CD4-positive, CD25-positive, alpha-beta regulatory T cell (primary cell): ENCODE measurements at regions not wholly inside any gene's neighbourhood (a gene's known extent, or its start where the extent isn't known, plus 50 kb on each side); places are given as distances from the start of the nearest gene placed in this dataset.
"Not testable (repeated sequence)": the region's sequence is repeated elsewhere in the genome, so short reads cannot be mapped to it uniquely, and the experiment has no call there.

ENCODE experiments used
- ATAC-seq, 2 donors: fragments of 150-1000 bp; cut with Tn5 transposase; one replicate each; pipeline ENCODE4 v1.10.0; 2021; ENCODE audit warnings: low read depth in 2 of 2, moderate number of reproducible peaks in 2 of 2, moderate library complexity in 1 of 2
- DNase-seq, 3 donors: peaks; one replicate each; pipeline versions ENCODE4 v3.0.0 to v3.0.0-alpha.2; 2012 to 2022; ENCODE audit warnings: mixed read lengths in 1 of 3
- H3K27ac ChIP-seq: one replicate; pipeline ENCODE4 v1.7.0; 2013; ENCODE audit warnings: mild to moderate bottlenecking, low read length; ENCODE audit not compliant: insufficient read depth, poor library complexity, severe bottlenecking
- H3K27me3 ChIP-seq: one replicate; pipeline ENCODE4 v1.7.0; 2013; ENCODE audit warnings: low read length; ENCODE audit not compliant: control insufficient read depth, insufficient read depth
- H3K36me3 ChIP-seq: one replicate; pipeline ENCODE4 v1.7.0; 2013; ENCODE audit warnings: mild to moderate bottlenecking, low read length, moderate library complexity; ENCODE audit not compliant: control insufficient read depth, insufficient read depth
- H3K4me1 ChIP-seq: 2 replicates; pipeline ENCODE4 v1.7.0; 2013; ENCODE audit warnings: mild to moderate bottlenecking, low read length; ENCODE audit not compliant: insufficient read depth, control insufficient read depth, poor library complexity, severe bottlenecking
- H3K4me3 ChIP-seq: one replicate; pipeline ENCODE4 v1.7.0; 2013; ENCODE audit warnings: low read depth, mild to moderate bottlenecking, low read length, moderate library complexity
- H3K9me3 ChIP-seq, 2 experiments: 1 replicate in 1 of 2; 2 replicates in 1 of 2; pipeline ENCODE4 v1.7.0; 2013; ENCODE audit warnings: low read length in 2 of 2, mild to moderate bottlenecking in 1 of 2, moderate library complexity in 1 of 2; ENCODE audit not compliant: control insufficient read depth in 2 of 2
- H3K27ac Mint-ChIP-seq, 3 donors: one replicate each; pipeline ENCODE4 v1.8.0; 2020 to 2022; ENCODE audit warnings: mild to moderate bottlenecking in 3 of 3, mixed read lengths in 3 of 3, moderate library complexity in 2 of 3
- H3K27me3 Mint-ChIP-seq: one replicate; pipeline ENCODE4 v1.8.0; 2022; ENCODE audit warnings: mild to moderate bottlenecking, mixed read lengths
- H3K36me3 Mint-ChIP-seq: one replicate; pipeline ENCODE4 v1.8.0; 2020; ENCODE audit warnings: mixed read lengths
- H3K4me1 Mint-ChIP-seq, 4 donors: one replicate each; pipeline ENCODE4 v1.8.0; 2020 to 2022; ENCODE audit warnings: mixed read lengths in 4 of 4, mild to moderate bottlenecking in 1 of 4
- H3K4me3 Mint-ChIP-seq, 4 donors: one replicate each; pipeline ENCODE4 v1.8.0; 2020 to 2022; ENCODE audit warnings: mild to moderate bottlenecking in 4 of 4, mixed read lengths in 4 of 4, moderate library complexity in 3 of 4
- H3K9me3 Mint-ChIP-seq, 7 donors: one replicate each; pipeline ENCODE4 v1.8.0; 2020 to 2022; ENCODE audit warnings: mixed read lengths in 7 of 7, mild to moderate bottlenecking in 3 of 7, moderate library complexity in 2 of 7

DNA sequence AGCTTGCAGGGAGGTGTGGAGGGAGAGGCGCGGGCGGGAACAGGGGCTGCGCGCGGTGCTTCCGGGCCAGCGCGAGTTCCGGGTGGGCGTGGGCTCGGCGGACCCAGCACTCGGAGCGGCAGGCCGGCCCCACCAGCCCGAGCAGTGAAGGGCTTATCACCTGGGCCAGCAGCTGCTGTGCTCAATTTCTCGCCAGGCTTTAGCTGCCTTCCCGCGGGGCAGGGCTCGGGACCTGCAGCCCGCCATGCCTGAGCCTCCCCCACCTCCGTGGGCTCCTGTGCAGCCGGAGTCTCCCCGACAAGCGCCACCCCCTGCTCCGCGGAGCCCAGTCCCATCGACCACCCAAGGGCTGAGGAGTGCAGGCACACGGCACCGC, 102.2 kb upstream of the ETV6 start:
- H3K27me3 Mint-ChIP-seq, H3K36me3 ChIP-seq, H3K4me3 Mint-ChIP-seq, H3K4me3 ChIP-seq, H3K36me3 Mint-ChIP-seq, H3K9me3 ChIP-seq, ATAC-seq, H3K27me3 ChIP-seq, H3K9me3 Mint-ChIP-seq: not testable (repeated sequence)
- H3K27ac ChIP-seq, result peak overlapping the region; percentile 81
- peak in 1 of 3 donors; percentile 21 for DNase-seq
- H3K4me1 ChIP-seq, result peaks cover 29% of the 10 kb centered on the region
- peak overlapping the region; percentile 56 to 94 (median 87) for H3K27ac Mint-ChIP-seq
- H3K4me1 Mint-ChIP-seq, result peaks cover 12 to 46% (median 20%) of the 10 kb centered on the region in 4 donors

DNA sequence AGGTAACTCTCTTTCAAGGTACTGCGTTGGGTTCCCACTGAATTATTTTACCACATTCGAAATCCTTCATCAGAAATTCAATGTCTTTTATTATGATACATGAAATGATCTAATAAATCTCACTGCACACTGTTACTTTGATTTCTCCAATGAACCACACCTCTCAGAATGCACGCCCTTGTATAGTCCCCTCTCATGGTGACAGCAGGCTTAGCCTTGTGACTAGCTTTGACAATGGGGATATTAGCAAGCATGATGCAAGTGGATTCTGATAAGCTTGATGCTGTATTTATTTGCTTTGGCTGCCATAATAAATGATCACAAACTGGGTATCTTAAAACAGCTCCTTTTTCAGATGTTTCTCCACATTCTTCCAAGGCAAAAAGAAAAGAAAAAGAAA, 100.4 kb upstream of the ETV6 start:
- DNase-seq (no peak), ATAC-seq (no peak)
- no peak overlapping the region for H3K4me3 ChIP-seq
- no peaks in the 10 kb centered on the region for H3K9me3 Mint-ChIP-seq
- no peaks in the 10 kb centered on the region for H3K27me3 ChIP-seq
- no peaks in the 10 kb centered on the region for H3K9me3 ChIP-seq
- no peak overlapping the region for H3K4me3 Mint-ChIP-seq
- no peaks in the 10 kb centered on the region for H3K36me3 Mint-ChIP-seq
- H3K4me1 Mint-ChIP-seq, result peaks cover 16 to 40% (median 21%) of the 10 kb centered on the region in 4 donors
- no peak overlapping the region for H3K27ac Mint-ChIP-seq
- peaks cover 28% of the 10 kb centered on the region for H3K4me1 ChIP-seq
- peaks cover 10% of the 10 kb centered on the region for H3K27me3 Mint-ChIP-seq
- no peaks in the 10 kb centered on the region for H3K36me3 ChIP-seq
- no peak overlapping the region for H3K27ac ChIP-seq

DNA sequence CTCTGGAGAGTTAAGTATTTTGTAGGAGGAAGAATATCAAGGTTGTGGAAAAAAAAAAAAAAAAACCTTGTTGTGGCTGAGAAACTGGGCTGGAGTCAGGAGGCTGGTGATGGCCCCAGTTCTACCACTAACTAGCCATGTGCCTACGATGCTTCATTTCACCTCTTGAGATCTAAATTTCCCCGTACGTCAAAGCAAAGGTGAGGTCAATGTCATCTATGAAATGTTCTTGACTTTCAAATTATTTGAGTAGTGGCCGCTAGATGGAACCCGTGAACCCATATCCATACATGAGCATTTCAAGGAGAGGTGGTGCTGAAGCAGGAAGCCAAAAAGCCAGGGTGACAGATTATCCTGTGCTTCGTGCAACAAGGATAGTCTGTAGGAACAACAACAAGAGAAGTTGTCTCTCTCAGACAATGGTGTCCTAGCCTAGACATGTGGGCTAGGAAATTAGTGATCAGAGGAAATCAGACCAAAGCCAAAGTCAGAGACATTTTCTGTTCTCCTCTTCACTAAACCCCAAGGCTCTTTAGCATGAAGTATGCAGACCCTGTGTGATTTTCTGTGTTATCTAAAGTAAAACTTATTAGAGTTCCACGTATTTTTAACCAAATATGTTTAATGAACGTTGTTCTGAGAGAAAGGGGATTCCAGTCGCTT, 95.5 kb upstream of the ETV6 start:
- H3K4me3 Mint-ChIP-seq, result no peak overlapping the region

DNA sequence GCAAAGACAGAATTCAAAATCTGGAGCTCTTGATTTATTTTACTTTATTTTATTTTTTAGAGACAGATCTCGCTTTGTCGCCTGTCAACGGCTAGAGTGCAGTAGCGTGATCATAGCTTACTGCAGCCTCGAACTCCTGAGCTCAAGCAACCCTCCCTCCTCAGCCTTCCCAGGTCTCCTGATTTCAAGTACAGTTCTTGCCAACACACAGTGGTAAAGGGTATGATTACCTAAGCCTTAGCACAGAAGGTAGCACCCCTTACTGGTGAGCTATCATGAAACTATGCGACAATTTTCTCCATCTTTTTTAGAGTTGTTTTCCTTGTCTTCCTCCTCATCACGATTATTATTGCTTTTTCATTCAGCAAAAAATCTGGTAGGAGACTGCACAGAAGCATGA, 94.3 kb upstream of the ETV6 start:
- ATAC-seq (no peak), DNase-seq (no peak)
- no peaks in the 10 kb centered on the region for H3K9me3 Mint-ChIP-seq
- peaks cover 18% of the 10 kb centered on the region for H3K27me3 Mint-ChIP-seq
- Histone ChIP-seq H3K4me1 (no peaks in the 10 kb centered on the region), H3K36me3 (no peaks in the 10 kb centered on the region), H3K27me3 (peaks cover 5% of the 10 kb centered on the region), H3K27ac (no peak overlapping the region), H3K4me3 (no peak overlapping the region), H3K9me3 (no peaks in the 10 kb centered on the region)
- no peak overlapping the region for H3K4me3 Mint-ChIP-seq
- H3K4me1 Mint-ChIP-seq, result peaks cover 5 to 14% (median 10%) of the 10 kb centered on the region in 4 donors
- no peak overlapping the region for H3K27ac Mint-ChIP-seq
- H3K36me3 Mint-ChIP-seq, result no peaks in the 10 kb centered on the region

More for the DNA sequence above, 95.5 kb upstream of the ETV6 start:
- no peaks in the 10 kb centered on the region for H3K9me3 Mint-ChIP-seq
- H3K4me1 Mint-ChIP-seq, result peaks cover 5 to 14% (median 10%) of the 10 kb centered on the region in 4 donors
- Histone ChIP-seq H3K9me3 (no peaks in the 10 kb centered on the region), H3K27me3 (peaks cover 5% of the 10 kb centered on the region), H3K4me1 (no peaks in the 10 kb centered on the region), H3K36me3 (no peaks in the 10 kb centered on the region), H3K4me3 (no peak overlapping the region), H3K27ac (no peak overlapping the region)
- peak; percentile 63 to 68 for ATAC-seq
- H3K27me3 Mint-ChIP-seq, result peaks cover 11% of the 10 kb centered on the region
- no peak overlapping the region for H3K27ac Mint-ChIP-seq
- H3K36me3 Mint-ChIP-seq, result no peaks in the 10 kb centered on the region
- DNase-seq, result peak; percentile 14 to 81 (median 48)

DNA sequence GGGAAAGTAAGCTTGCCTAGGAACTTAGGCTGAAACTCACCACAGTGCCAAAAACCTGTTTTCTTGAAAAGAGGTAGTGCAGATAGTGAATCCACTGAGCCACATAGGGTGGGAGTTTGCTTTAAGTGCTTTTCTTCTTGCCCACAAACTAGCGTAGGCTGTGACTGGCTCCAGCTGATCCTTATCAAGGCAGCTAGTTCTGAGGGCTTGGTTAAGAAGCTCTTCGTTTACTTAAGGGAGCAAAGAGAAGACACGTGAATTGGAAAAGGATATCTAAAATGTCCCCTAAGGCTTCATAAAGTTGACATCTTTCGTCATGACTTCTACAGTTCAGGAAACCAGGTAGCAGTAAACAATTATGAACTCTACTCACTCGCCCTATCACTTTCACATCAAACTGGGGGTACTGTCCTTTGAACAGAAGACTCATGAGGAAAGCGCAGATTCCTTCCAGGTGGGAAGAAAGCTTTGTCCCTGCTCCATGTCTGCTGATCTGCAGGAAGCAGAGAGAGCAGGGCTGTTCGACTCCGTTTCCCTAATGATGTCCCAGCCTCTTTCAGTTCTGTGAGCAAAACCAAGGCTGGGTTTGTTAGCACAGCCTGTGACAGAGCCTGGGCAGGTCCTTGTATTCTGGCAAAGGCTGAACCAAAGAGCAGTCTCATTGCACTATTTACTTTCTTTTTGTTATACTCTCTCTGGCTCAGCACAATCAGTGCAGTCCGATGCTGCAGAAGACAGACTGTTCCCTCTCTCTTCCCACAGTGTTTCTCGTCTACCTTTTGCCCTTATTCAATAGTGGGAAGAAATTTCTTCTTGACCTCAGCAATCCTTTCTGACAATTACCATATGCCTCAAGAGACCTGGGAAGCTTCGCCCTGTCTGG, 93.5 kb upstream of the ETV6 start:
- Histone ChIP-seq H3K9me3 (no peaks in the 10 kb centered on the region), H3K4me1 (no peaks in the 10 kb centered on the region), H3K27ac (no peak overlapping the region), H3K27me3 (peaks cover 5% of the 10 kb centered on the region), H3K4me3 (peak overlapping the region; percentile 8), H3K36me3 (no peaks in the 10 kb centered on the region)
- Mint-ChIP-seq H3K4me1 (peaks cover 5 to 14% (median 10%) of the 10 kb centered on the region in 4 donors), H3K36me3 (no peaks in the 10 kb centered on the region), H3K27me3 (peaks cover 21% of the 10 kb centered on the region), H3K4me3 (peak overlapping the region in 1 of 4 donors; percentile 47), H3K9me3 (no peaks in the 10 kb centered on the region), H3K27ac (no peak overlapping the region)
- DNase-seq (no peak), ATAC-seq (no peak)

DNA sequence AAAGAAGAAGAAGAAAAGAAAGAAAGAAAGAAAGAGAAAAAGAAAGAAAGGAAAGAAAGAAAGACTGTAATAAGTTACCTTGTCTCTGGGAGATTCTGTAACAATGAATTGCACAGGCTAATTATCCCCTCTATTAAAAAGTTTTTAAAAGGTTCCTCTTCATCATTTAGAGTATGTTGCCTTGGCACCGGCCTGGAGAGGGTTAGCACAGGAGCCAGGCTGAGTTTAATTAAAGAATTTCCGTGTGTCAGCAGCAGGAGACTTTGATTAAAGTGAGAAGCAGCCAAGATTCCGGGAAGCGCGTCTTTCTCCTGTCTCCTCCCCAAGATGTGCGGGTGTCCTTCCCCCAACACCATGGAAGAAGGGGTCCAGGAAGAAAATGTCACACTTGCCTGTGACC, 92.8 kb upstream of the ETV6 start:
- ATAC-seq (no peak), DNase-seq (no peak)
- no peaks in the 10 kb centered on the region for H3K9me3 ChIP-seq
- H3K27me3 Mint-ChIP-seq, result peaks cover 21% of the 10 kb centered on the region
- H3K27ac Mint-ChIP-seq, result no peak overlapping the region
- no peak overlapping the region for H3K27ac ChIP-seq
- no peaks in the 10 kb centered on the region for H3K4me1 ChIP-seq
- no peaks in the 10 kb centered on the region for H3K36me3 Mint-ChIP-seq
- H3K9me3 Mint-ChIP-seq, result no peaks in the 10 kb centered on the region
- peaks cover 5 to 14% (median 10%) of the 10 kb centered on the region in 4 donors for H3K4me1 Mint-ChIP-seq
- no peaks in the 10 kb centered on the region for H3K36me3 ChIP-seq
- no peak overlapping the region for H3K4me3 Mint-ChIP-seq
- no peak overlapping the region for H3K4me3 ChIP-seq
- H3K27me3 ChIP-seq, result peaks cover 5% of the 10 kb centered on the region

DNA sequence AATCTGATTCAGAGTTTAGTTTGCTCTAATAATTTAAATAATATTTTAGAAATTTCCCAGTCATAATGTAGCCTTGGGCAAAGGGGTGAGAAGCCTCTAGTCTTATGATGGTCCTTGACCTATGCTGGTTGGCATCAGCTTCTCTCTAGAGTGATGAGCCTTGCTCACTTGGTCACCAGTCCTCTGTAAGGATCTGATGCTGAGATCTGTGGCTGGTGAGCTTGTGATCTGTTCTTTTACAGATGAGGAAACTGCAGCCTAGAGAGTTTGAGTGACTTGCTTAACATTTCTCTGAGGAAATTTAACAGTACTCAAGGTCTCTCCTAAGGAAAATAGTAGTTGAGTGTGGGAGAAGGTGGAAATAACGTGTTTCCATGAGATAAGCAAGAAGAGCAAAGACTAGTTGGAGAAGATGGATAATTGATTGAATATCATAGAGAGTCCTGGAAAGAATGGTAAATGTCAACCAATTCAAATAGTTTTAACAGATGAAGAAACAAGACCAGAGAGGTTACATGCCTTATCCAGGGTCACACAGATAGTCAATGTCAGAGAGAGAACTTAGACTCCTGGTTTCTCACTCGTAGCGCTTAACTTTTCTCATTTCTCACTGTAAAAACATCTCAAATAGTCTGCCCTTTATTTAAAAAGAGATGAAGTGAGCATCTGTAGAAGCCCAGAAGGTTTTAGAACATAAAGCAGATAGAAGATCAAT, 89.7 kb upstream of the ETV6 start:
- Histone ChIP-seq H3K4me3 (no peak overlapping the region), H3K27ac (no peak overlapping the region), H3K4me1 (no peaks in the 10 kb centered on the region), H3K27me3 (peaks cover 5% of the 10 kb centered on the region), H3K36me3 (no peaks in the 10 kb centered on the region), H3K9me3 (no peaks in the 10 kb centered on the region)
- Mint-ChIP-seq H3K4me3 (no peak overlapping the region), H3K27ac (no peak overlapping the region), H3K4me1 (peaks cover 0 to 8% (median 3%) of the 10 kb centered on the region in 4 donors), H3K36me3 (no peaks in the 10 kb centered on the region), H3K27me3 (peaks cover 9% of the 10 kb centered on the region), H3K9me3 (peaks cover 0 to 1% (median 0%) of the 10 kb centered on the region in 7 donors)
- ATAC-seq (no peak), DNase-seq (no peak)
